GM12874 (cell line): ENCODE measurements at regions not wholly inside any gene's neighbourhood (a gene's known extent, or its start where the extent isn't known, plus 50 kb on each side); places are given as distances from the start of the nearest gene placed in this dataset.

Source experiments
- CTCF ChIP-seq: IDR thresholded peaks from 2 replicates; pipeline ENCODE4 v1.5.1; 2011; ENCODE audit warnings: low read depth, mild to moderate bottlenecking, control low read depth, low read length, moderate library complexity; ENCODE audit not compliant: insufficient read depth

GRCh38 chr9:80673496-80673895 lies 1015.9 kb downstream of the TLE1 start:
- no peak for TF ChIP-seq CTCF

- no peak for TF ChIP-seq CTCF
Measured at GRCh38 chr9:80665479-80665878, 1023.9 kb downstream of the TLE1 start.

- TF ChIP-seq CTCF: no peak
Measured at GRCh38 chr9:80664327-80665210, 1024.8 kb downstream of the TLE1 start.

- TF ChIP-seq CTCF: no peak
Measured at GRCh38 chr9:80651044-80651443, 1038.3 kb downstream of the TLE1 start.

GRCh38 chr9:80649496-80649895 lies 1039.9 kb downstream of the TLE1 start:
- no peak for TF ChIP-seq CTCF

GRCh38 chr9:80649001-80649420 lies 1040.3 kb downstream of the TLE1 start:
- no peak for TF ChIP-seq CTCF

- TF ChIP-seq CTCF: no peak
Measured at GRCh38 chr9:80648336-80648735, 1041.0 kb downstream of the TLE1 start.
